B cell (primary cell): ENCODE measurements at regions not wholly inside any gene's neighbourhood (a gene's known extent, or its start where the extent isn't known, plus 50 kb on each side); places are given as distances from the start of the nearest gene placed in this dataset.

Source experiments
- ATAC-seq: fragments of 200-7000 bp; cut with Tn5 transposase; one replicate; pipeline ENCODE4 v1.10.0; 2021; ENCODE audit warnings: low read depth, mild to moderate bottlenecking, moderate number of reproducible peaks, moderate library complexity
- CTCF ChIA-PET: fragments of 350-600 bp; sonication (Branson Sonifier 250); formaldehyde crosslinking; loops from one replicate; lab custom pipeline; 2021; ENCODE audit warnings: antibody characterized with exemption, inconsistent platforms; lab: Charles Lee
- POLR2A ChIA-PET: fragments of 350-600 bp; sonication (Branson Sonifier 250); formaldehyde crosslinking; loops from one replicate; lab custom pipeline; 2021; ENCODE audit warnings: antibody characterized with exemption; lab: Charles Lee
- DNase-seq: peaks from one replicate; pipeline ENCODE4 v3.0.0; 2013
- H2AFZ ChIP-seq: 2 replicates; pipeline ENCODE4 v1.6.1; 2012; ENCODE audit warnings: mild to moderate bottlenecking, low read depth, low read length; ENCODE audit not compliant: insufficient read depth, poor library complexity, severe bottlenecking
- H3K27ac ChIP-seq, 2 donors: 1 replicate in 1 of 2; 2 replicates in 1 of 2; pipeline ENCODE4 v1.5.1; 2012 to 2013; ENCODE audit warnings: low read length in 2 of 2, mild to moderate bottlenecking in 2 of 2, moderate library complexity in 1 of 2
- H3K27me3 ChIP-seq, 4 experiments: fragments of 200-600 bp in 1 of 4; sonication (generic) in 1 of 4; replicated peaks in 1 of 4; 1 replicate in 2 of 4; 2 replicates in 2 of 4; pipeline versions ENCODE4 v1.6.1 to v1.7.0; 2013 to 2016; ENCODE audit warnings: low read length in 3 of 4, mild to moderate bottlenecking in 2 of 4, mixed read lengths in 1 of 4, moderate library complexity in 1 of 4; ENCODE audit not compliant: insufficient read depth in 4 of 4, control insufficient read depth in 3 of 4; ENCODE audit errors: control extremely low read depth in 1 of 4
- H3K36me3 ChIP-seq, 2 experiments: replicated peaks in 1 of 2; 1 replicate in 1 of 2; 2 replicates in 1 of 2; pipeline versions ENCODE4 v1.6.1 to v1.7.1; 2013; ENCODE audit warnings: low read length in 1 of 2; ENCODE audit not compliant: insufficient read depth in 2 of 2, control insufficient read depth in 1 of 2; ENCODE audit errors: control extremely low read depth in 1 of 2, extremely low read depth in 1 of 2
- H3K4me1 ChIP-seq, 2 donors: fragments of 200-600 bp in 1 of 2; sonication (generic) in 1 of 2; 1 replicate in 1 of 2; 2 replicates in 1 of 2; pipeline versions ENCODE4 v1.5.1 to v1.6.1; 2013 to 2017; ENCODE audit warnings: low read length in 2 of 2; ENCODE audit not compliant: control insufficient read depth in 2 of 2, insufficient read depth in 2 of 2
- H3K4me2 ChIP-seq: replicated peaks from 2 replicates; pipeline ENCODE3; 2012; ENCODE audit warnings: mild to moderate bottlenecking, low read depth, low read length; ENCODE audit not compliant: poor library complexity, severe bottlenecking
- H3K4me3 ChIP-seq, 5 experiments: fragments of 200-600 bp in 1 of 5; sonication (generic) in 1 of 5; 1 replicate in 3 of 5; 2 replicates in 2 of 5; pipeline versions ENCODE4 v1.5.1 to v1.7.0; 2011 to 2016; ENCODE audit warnings: low read length in 4 of 5, mild to moderate bottlenecking in 4 of 5, low read depth in 2 of 5, control low read depth in 1 of 5, moderate library complexity in 1 of 5; ENCODE audit not compliant: insufficient read depth in 1 of 5; ENCODE audit errors: control extremely low read depth in 1 of 5, extremely low read depth in 1 of 5
- H3K79me2 ChIP-seq: fragments of 200-600 bp; sonication (generic); one replicate; pipeline ENCODE4 v1.6.0; 2016; ENCODE audit warnings: low read length; ENCODE audit not compliant: control insufficient read depth, insufficient read depth
- H3K9ac ChIP-seq: fragments of 200-600 bp; sonication (generic); 2 replicates; pipeline ENCODE4 v1.6.1; 2017; ENCODE audit warnings: mild to moderate bottlenecking, low read length, moderate library complexity
- H3K9me3 ChIP-seq, 3 donors: one replicate each; pipeline versions ENCODE4 v1.6.1 to v1.7.1; 2013; ENCODE audit warnings: low read length in 2 of 3; ENCODE audit not compliant: control insufficient read depth in 2 of 3, insufficient read depth in 1 of 3; ENCODE audit errors: control extremely low read depth in 1 of 3
- H4K20me1 ChIP-seq: 2 replicates; pipeline ENCODE4 v1.6.0; 2012; ENCODE audit warnings: mild to moderate bottlenecking, low read length; ENCODE audit not compliant: insufficient read depth, control insufficient read depth, poor library complexity, severe bottlenecking
- H3K27ac Mint-ChIP-seq: one replicate; pipeline ENCODE4 v1.8.0; 2021; ENCODE audit warnings: mixed read lengths
- H3K27me3 Mint-ChIP-seq: one replicate; pipeline ENCODE4 v1.8.0; 2021; ENCODE audit warnings: mixed read lengths
- H3K4me1 Mint-ChIP-seq: one replicate; pipeline ENCODE4 v1.8.0; 2021; ENCODE audit warnings: mixed read lengths
- H3K4me3 Mint-ChIP-seq: one replicate; pipeline ENCODE4 v1.8.0; 2021; ENCODE audit warnings: mixed read lengths
- H3K9me3 Mint-ChIP-seq: one replicate; pipeline ENCODE4 v1.8.0; 2022; ENCODE audit warnings: mixed read lengths; ENCODE audit not compliant: insufficient read depth
- CTCF ChIP-seq: fragments of 200-600 bp; IDR thresholded peaks from one replicate; pipeline ENCODE4 v1.8.0; 2022; ENCODE audit warnings: antibody characterized with exemption, mild to moderate bottlenecking
- EZH2 ChIP-seq: IDR thresholded peaks from 2 replicates; pipeline ENCODE4 v1.6.1; 2012; ENCODE audit warnings: borderline replicate concordance, low read depth, mild to moderate bottlenecking, moderate library complexity, low read length; ENCODE audit not compliant: insufficient read depth, poor library complexity, severe bottlenecking
- WGBS: methylation state at CpG from one replicate; pipeline ENCODE4 v1.1.5; 2013; ENCODE audit warnings: missing lambda C conversion rate; ENCODE audit not compliant: insufficient coverage; 5-methylcytosine and 5-hydroxymethylcytosine counted together
- intact Hi-C: fragments of 100-400 bp; cut with micrococcal nuclease; formaldehyde crosslinking; loops from one replicate; pipeline ENCODE4 v1.10.0; 2022

DNA sequence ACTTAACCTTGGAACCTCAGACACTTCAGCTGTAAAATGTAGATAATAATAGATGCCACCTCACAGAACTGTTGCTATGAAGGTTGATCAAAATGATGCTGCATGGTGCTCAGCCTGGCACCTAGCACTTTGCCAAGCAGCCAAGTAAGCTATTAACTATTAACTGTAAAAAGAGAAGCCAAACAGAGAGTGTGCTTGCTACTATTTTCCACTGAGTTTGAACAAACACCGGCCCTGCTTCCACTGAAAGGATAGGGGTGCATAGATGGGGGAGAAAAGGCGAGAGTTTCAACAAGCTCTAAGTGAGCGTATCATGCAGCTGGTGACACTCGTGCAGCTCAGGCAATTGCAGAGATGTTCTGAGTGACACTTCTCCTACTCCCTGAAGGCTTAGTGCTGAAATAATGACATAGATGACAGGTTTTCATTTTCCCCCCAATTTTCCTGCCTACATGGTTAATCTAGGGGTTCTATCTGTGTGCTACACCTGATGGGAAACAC is 78.2 kb downstream of the GPR88 start:
- Mint-ChIP-seq H3K27ac (no peak overlapping the region), H3K9me3 (no peaks in the 10 kb centered on the region), H3K27me3 (peaks cover 7% of the 10 kb centered on the region), H3K4me1 (no peaks in the 10 kb centered on the region), H3K4me3 (no peak overlapping the region)
- no peak overlapping the region for H3K4me3 ChIP-seq
- H3K79me2 ChIP-seq: no peaks in the 10 kb centered on the region
- TF ChIP-seq EZH2 (no peak), CTCF (no peak)
- no peaks in the 10 kb centered on the region for H3K27me3 ChIP-seq
- POLR2A ChIA-PET: no interaction called here
- H3K27ac ChIP-seq: no peak overlapping the region
- H3K9me3 ChIP-seq: no peaks in the 10 kb centered on the region
- no peak for DNase-seq
- WGBS: 85% methylated on average over 3 of the region's 4 CpGs
- H3K4me1 ChIP-seq: no peaks in the 10 kb centered on the region
- CTCF ChIA-PET: interaction anchor here (0.6 kb wide), 1 partner anchor 9 kb away, joined by 3 read pairs; no protein-coding TSS in a partner anchor
- no peak overlapping the region for H3K4me2 ChIP-seq
- H3K9ac ChIP-seq: no peak overlapping the region
- H2AFZ ChIP-seq: no peak overlapping the region
- no peaks in the 10 kb centered on the region for H3K36me3 ChIP-seq
- no peak for ATAC-seq
- intact Hi-C loops: no loop called here
- no peaks in the 10 kb centered on the region for H4K20me1 ChIP-seq

- no peaks in the 10 kb centered on the region for H3K4me1 Mint-ChIP-seq
- no peak overlapping the region for H2AFZ ChIP-seq
- WGBS: no CpG with 5 or more reads among the region's 1 CpG
Measured at GRCh38 chr1:100622037-100622436, 84.1 kb downstream of the GPR88 start.

More at GRCh38 chr1:100622037-100622436, 84.1 kb downstream of the GPR88 start:
- no peak overlapping the region for H3K9ac ChIP-seq
- no peak overlapping the region for H3K4me3 ChIP-seq
- ATAC-seq (no peak), DNase-seq (no peak)
- H3K9me3 Mint-ChIP-seq: no peaks in the 10 kb centered on the region
- H3K4me1 ChIP-seq: no peaks in the 10 kb centered on the region
- H4K20me1 ChIP-seq: no peaks in the 10 kb centered on the region
- peaks cover 3% of the 10 kb centered on the region for H3K27me3 Mint-ChIP-seq
- intact Hi-C loops: no loop called here
- no peaks in the 10 kb centered on the region for H3K36me3 ChIP-seq
- POLR2A ChIA-PET: no interaction called here
- no peak overlapping the region for H3K4me2 ChIP-seq
- no peak overlapping the region for H3K27ac ChIP-seq
- no peak overlapping the region for H3K4me3 Mint-ChIP-seq
- CTCF ChIA-PET: no interaction called here
- TF ChIP-seq CTCF: no peak
- no peak for TF ChIP-seq EZH2
- no peaks in the 10 kb centered on the region for H3K27me3 ChIP-seq
- H3K9me3 ChIP-seq: no peaks in the 10 kb centered on the region
- H3K27ac Mint-ChIP-seq: no peak overlapping the region
- H3K79me2 ChIP-seq: no peaks in the 10 kb centered on the region
